SIG-M5 treated with dmso at 0.1 percent for 504 hours (cell line): ENCODE measurements at regions not wholly inside any gene's neighbourhood (a gene's known extent, or its start where the extent isn't known, plus 50 kb on each side); places are given as distances from the start of the nearest gene placed in this dataset.
"Not testable (repeated sequence)": the region's sequence is repeated elsewhere in the genome, so short reads cannot be mapped to it uniquely, and the experiment has no call there.

ENCODE experiments used
- DNase-seq: peaks from one replicate; lab custom pipeline; 2025; ENCODE audit not compliant: unreplicated experiment; lab: John Stamatoyannopoulos, UW

- DNase-seq = no peak
Measured at GRCh38 chr6:6748001-6748400, 159.5 kb downstream of the LY86 start.

- DNase-seq = peak; percentile 87
Measured at GRCh38 chr6:6749702-6750491, 161.4 kb downstream of the LY86 start.

GRCh38 chr6:6750594-6751265 is 162.2 kb downstream of the LY86 start:
- no peak for DNase-seq

GRCh38 chr6:6751266-6751596 is 162.7 kb downstream of the LY86 start:
- DNase-seq = no peak

- peak; percentile 49 for DNase-seq
Measured at GRCh38 chr6:6751619-6752023, 163.1 kb downstream of the LY86 start.

- DNase-seq = no peak
Measured at GRCh38 chr6:6752129-6752528, 163.6 kb downstream of the LY86 start.

- DNase-seq = no peak
Measured at GRCh38 chr6:6753301-6753700, 164.8 kb downstream of the LY86 start.

- no peak for DNase-seq
Measured at GRCh38 chr6:6756526-6756925, 168.0 kb downstream of the LY86 start.

- DNase-seq = no peak
Measured at GRCh38 chr6:6758546-6758914, 170.0 kb downstream of the LY86 start.

- DNase-seq = peak; percentile 61
Measured at GRCh38 chr6:6758915-6759654, 170.6 kb downstream of the LY86 start.

- no peak for DNase-seq
Measured at GRCh38 chr6:6760002-6760401, 171.5 kb downstream of the LY86 start.

GRCh38 chr6:6762566-6762965 is 174.0 kb downstream of the LY86 start:
- DNase-seq = not testable (repeated sequence)

- no peak for DNase-seq
Measured at GRCh38 chr6:6764764-6765434, 176.4 kb downstream of the LY86 start.

GRCh38 chr6:6766230-6766905 is 177.8 kb downstream of the LY86 start:
- no peak for DNase-seq

GRCh38 chr6:6769466-6769865 is 180.9 kb downstream of the LY86 start:
- no peak for DNase-seq

- no peak for DNase-seq
Measured at GRCh38 chr6:6771224-6771945, 182.9 kb downstream of the LY86 start.

GRCh38 chr6:6771964-6772363 is 183.4 kb downstream of the LY86 start:
- DNase-seq = no peak

GRCh38 chr6:6772751-6773150 is 184.2 kb downstream of the LY86 start:
- no peak for DNase-seq

- DNase-seq = no peak
Measured at GRCh38 chr6:6775074-6775473, 186.6 kb downstream of the LY86 start.

GRCh38 chr6:6780231-6780630 is 191.7 kb downstream of the LY86 start:
- no peak for DNase-seq
